GM12878 (cell line): ENCODE measurements at regions not wholly inside any gene's neighbourhood (a gene's known extent, or its start where the extent isn't known, plus 50 kb on each side); places are given as distances from the start of the nearest gene placed in this dataset.

ENCODE experiments used
- ATAC-seq: fragments of 200-7000 bp; cut with Tn5 transposase; 3 replicates; pipeline ENCODE4 v1.9.1; 2020; ENCODE audit warnings: mild to moderate bottlenecking, moderate library complexity
- BruUV-seq: library from RNA; stranded (reverse); fragments of 400-500 nt; replicated peaks from 2 replicates; lab custom pipeline; 2021; lab: Mats Ljungman, UMichigan
- CTCF ChIA-PET: fragments of 300-600 bp; sonication (Branson Sonifier 250); formaldehyde crosslinking; extraction: SDS; loops from one replicate; lab custom pipeline; 2021; ENCODE audit warnings: inconsistent platforms; lab: Yijun Ruan, JAX
- POLR2A ChIA-PET: fragments of 350-600 bp; formaldehyde crosslinking; extraction: SDS; loops from one replicate; lab custom pipeline; 2021; ENCODE audit warnings: inconsistent platforms; lab: Charles Lee
- RAD21 ChIA-PET: fragments of 300-600 bp; sonication (Branson Sonifier 250); formaldehyde crosslinking; loops from one replicate; lab custom pipeline; 2023; ENCODE audit warnings: antibody characterized with exemption; ENCODE audit not compliant: unreplicated experiment; lab: Charles Lee
- SMC1A ChIA-PET: fragments of 300-600 bp; sonication (Branson Sonifier 250); formaldehyde crosslinking; loops from one replicate; lab custom pipeline; 2023; ENCODE audit not compliant: unreplicated experiment, uncharacterized antibody; lab: Charles Lee
- DNase-seq: peaks from one replicate; pipeline ENCODE4 v3.0.0-alpha.2; 2011; ENCODE audit warnings: low read depth, low spot score
- FAIRE-seq: peaks from 3 replicates; lab custom pipeline; 2011; peaks lifted over from hg19 to GRCh38; lab: Jason Lieb, UNC
- H2AFZ ChIP-seq: 2 replicates; pipeline ENCODE4 v1.6.0; 2011; ENCODE audit warnings: low read depth, low read length, control low read depth; ENCODE audit not compliant: control insufficient read depth
- H3K27ac ChIP-seq: 2 replicates; pipeline ENCODE4 v1.5.1; 2011; ENCODE audit warnings: control low read depth; ENCODE audit not compliant: control insufficient read depth, insufficient read depth
- H3K27me3 ChIP-seq, 2 experiments: replicated peaks in 1 of 2; 2 replicates each; pipeline versions ENCODE4 v1.6.0 to v1.6.1; 2011; ENCODE audit warnings: low read length in 1 of 2; ENCODE audit not compliant: control insufficient read depth in 2 of 2, insufficient read depth in 2 of 2
- H3K36me3 ChIP-seq, 2 experiments: 2 replicates each; pipeline ENCODE4 v1.5.1; 2011; ENCODE audit warnings: low read length in 1 of 2; ENCODE audit not compliant: control insufficient read depth in 2 of 2, insufficient read depth in 2 of 2
- H3K4me1 ChIP-seq: 2 replicates; pipeline ENCODE4 v1.6.1; 2011; ENCODE audit warnings: mild to moderate bottlenecking, low read length, moderate library complexity, mixed read lengths; ENCODE audit not compliant: control insufficient read depth, insufficient read depth
- H3K4me2 ChIP-seq: 2 replicates; pipeline ENCODE4 v1.6.0; 2011; ENCODE audit warnings: control low read depth; ENCODE audit not compliant: control insufficient read depth, insufficient read depth
- H3K4me3 ChIP-seq: fragments of 200-600 bp; sonication (generic); 2 replicates; pipeline ENCODE4 v1.5.1; 2016
- H3K79me2 ChIP-seq: 2 replicates; pipeline ENCODE4 v1.6.0; 2011; ENCODE audit warnings: low read length; ENCODE audit not compliant: control insufficient read depth, insufficient read depth
- H3K9ac ChIP-seq: 2 replicates; pipeline ENCODE4 v1.8.0; 2011; ENCODE audit warnings: low read length, control low read depth, mixed read lengths; ENCODE audit not compliant: control insufficient read depth, insufficient read depth
- H3K9me3 ChIP-seq: replicated peaks from 3 replicates; pipeline ENCODE4 v1.5.1; 2011; ENCODE audit warnings: mild to moderate bottlenecking, low read length; ENCODE audit not compliant: control insufficient read depth, insufficient read depth
- H4K20me1 ChIP-seq: 2 replicates; pipeline ENCODE4 v1.6.0; 2011; ENCODE audit not compliant: control insufficient read depth, insufficient read depth
- ASH2L ChIP-seq: fragments of 300-600, 200-600 bp; sonication (generic); IDR thresholded peaks from 2 replicates; pipeline ENCODE4 v1.6.1; 2017; ENCODE audit warnings: low read depth, mild to moderate bottlenecking, borderline replicate concordance
- EED ChIP-seq: sonication (generic); IDR thresholded peaks from 2 replicates; pipeline ENCODE4 v1.6.1; 2016; ENCODE audit warnings: antibody characterized with exemption, low read depth
- GABPA ChIP-seq: IDR thresholded peaks from 2 replicates; pipeline ENCODE4 v1.6.1; 2014; ENCODE audit warnings: antibody characterized with exemption, low read depth, mild to moderate bottlenecking, inconsistent platforms
- HDAC2 ChIP-seq: fragments of 200-600 bp; sonication (generic); IDR thresholded peaks from 2 replicates; pipeline ENCODE4 v1.6.1; 2017
- NR2C1 ChIP-seq: fragments of 450-650 bp; IDR thresholded peaks from 2 replicates; pipeline ENCODE4 v1.6.1; 2017; ENCODE audit warnings: antibody characterized with exemption, mild to moderate bottlenecking, moderate library complexity
- PAX8 ChIP-seq: fragments of 450-650 bp; IDR thresholded peaks from 2 replicates; pipeline ENCODE4 v1.6.1; 2017; ENCODE audit warnings: mild to moderate bottlenecking, moderate library complexity
- POLR2AphosphoS5 ChIP-seq: IDR thresholded peaks from 2 replicates; pipeline ENCODE4 v1.6.1; 2011; ENCODE audit warnings: mild to moderate bottlenecking, low read length, inconsistent platforms
- RFX5 ChIP-seq: IDR thresholded peaks from 2 replicates; pipeline ENCODE4 v1.6.1; 2011; ENCODE audit warnings: low read depth, low read length, improper control_type of control experiment
- SMAD5 ChIP-seq: IDR thresholded peaks from 2 replicates; pipeline ENCODE4 v1.6.1; 2016; ENCODE audit warnings: antibody characterized with exemption, low read depth
- SUPT20H ChIP-seq: IDR thresholded peaks from 2 replicates; pipeline ENCODE4 v1.6.1; 2011; ENCODE audit warnings: low read depth, mild to moderate bottlenecking, low read length, moderate library complexity, borderline replicate concordance; ENCODE audit not compliant: control insufficient read depth
- TCF3 ChIP-seq: IDR thresholded peaks from 2 replicates; pipeline ENCODE4 v1.6.1; 2012; ENCODE audit warnings: low read depth, mild to moderate bottlenecking, low read length, borderline replicate concordance; ENCODE audit not compliant: insufficient read depth
- ZNF622 ChIP-seq: fragments of 450-650 bp; IDR thresholded peaks from 2 replicates; pipeline ENCODE4 v1.6.1; 2017; ENCODE audit warnings: mild to moderate bottlenecking, inconsistent platforms
- WGBS: methylation state at CpG from one replicate; pipeline ENCODE4 v1.1.6; 2016; ENCODE audit warnings: low lambda C conversion rate; ENCODE audit not compliant: insufficient replicate concordance, insufficient coverage; ENCODE audit errors: missing lambda C conversion rate; 5-methylcytosine and 5-hydroxymethylcytosine counted together
- in situ Hi-C: fragments of 300-500 bp; cut with MboI; formaldehyde crosslinking; loops from 9 replicates; pipeline ENCODE4 v1.14.3; 2018; ENCODE audit warnings: mixed read lengths
- intact Hi-C: fragments of 100-400 bp; cut with micrococcal nuclease; formaldehyde crosslinking; loops from one replicate; pipeline ENCODE4 v1.14.2; 2022; ENCODE audit not compliant: unreplicated experiment
- TF ChIP-seq, protein P1 (sequence below): IDR thresholded peaks from 2 replicates; pipeline ENCODE4 v1.6.1; 2012; ENCODE audit warnings: low read depth, low read length, improper control_type of control experiment
- TF ChIP-seq, protein P2 (sequence below): fragments of 450-650 bp; IDR thresholded peaks from 2 replicates; pipeline ENCODE4 v1.6.1; 2014; ENCODE audit warnings: mild to moderate bottlenecking
- TF ChIP-seq, protein P3 (sequence below): fragments of 450-650 bp; formaldehyde crosslinking; IDR thresholded peaks from 2 replicates; pipeline ENCODE4 v1.4.0; 2020; ENCODE audit warnings: mild to moderate bottlenecking, moderate library complexity

DNA sequence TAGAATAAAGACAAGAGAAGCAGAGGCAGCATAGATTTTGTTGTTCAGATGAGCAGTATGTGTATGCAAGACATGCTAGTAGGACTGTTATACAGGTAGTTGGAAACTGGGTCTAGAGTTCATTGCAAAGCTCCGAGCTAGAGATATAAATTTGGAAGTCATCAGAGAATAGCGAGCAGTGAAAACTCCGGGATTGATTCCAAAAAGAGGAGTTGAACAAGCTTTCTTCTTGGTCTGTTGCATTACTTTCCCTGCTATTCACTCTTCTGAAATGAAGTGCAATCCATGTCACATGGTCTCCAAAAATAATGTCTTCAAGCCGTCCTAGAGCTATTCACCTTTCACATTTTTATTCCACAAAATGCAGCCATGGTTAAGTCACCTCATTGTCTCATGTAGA, 67.9 kb upstream of the ZNF462 start:
- H4K20me1 ChIP-seq = no peaks in the 10 kb centered on the region
- ChIA-PET POLR2A (no interaction called here), RAD21 (no interaction called here)
- H3K4me1 ChIP-seq = no peaks in the 10 kb centered on the region
- 13% methylated on average over 4 of the region's 4 CpGs for WGBS
- no TSS peak for BruUV-seq
- ATAC-seq = no peak
- H3K4me3 ChIP-seq = no peak overlapping the region
- intact Hi-C loops = no loop called here
- no peaks in the 10 kb centered on the region for H3K79me2 ChIP-seq
- no peak overlapping the region for H3K27ac ChIP-seq
- no peak for DNase-seq
- H3K36me3 ChIP-seq = no peaks in the 10 kb centered on the region
- TF ChIP-seq NR2C1 (no peak), GABPA (no peak), PAX8 (no peak), POLR2AphosphoS5 (no peak), SMAD5 (no peak), TCF3 (no peak), ZNF622 (no peak), RFX5 (no peak), HDAC2 (no peak), ASH2L (no peak), SUPT20H (no peak), EED (no peak)
- TF ChIP-seq, protein P1, sequence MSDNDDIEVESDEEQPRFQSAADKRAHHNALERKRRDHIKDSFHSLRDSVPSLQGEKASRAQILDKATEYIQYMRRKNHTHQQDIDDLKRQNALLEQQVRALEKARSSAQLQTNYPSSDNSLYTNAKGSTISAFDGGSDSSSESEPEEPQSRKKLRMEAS = no peak
- TF ChIP-seq, protein P2, sequence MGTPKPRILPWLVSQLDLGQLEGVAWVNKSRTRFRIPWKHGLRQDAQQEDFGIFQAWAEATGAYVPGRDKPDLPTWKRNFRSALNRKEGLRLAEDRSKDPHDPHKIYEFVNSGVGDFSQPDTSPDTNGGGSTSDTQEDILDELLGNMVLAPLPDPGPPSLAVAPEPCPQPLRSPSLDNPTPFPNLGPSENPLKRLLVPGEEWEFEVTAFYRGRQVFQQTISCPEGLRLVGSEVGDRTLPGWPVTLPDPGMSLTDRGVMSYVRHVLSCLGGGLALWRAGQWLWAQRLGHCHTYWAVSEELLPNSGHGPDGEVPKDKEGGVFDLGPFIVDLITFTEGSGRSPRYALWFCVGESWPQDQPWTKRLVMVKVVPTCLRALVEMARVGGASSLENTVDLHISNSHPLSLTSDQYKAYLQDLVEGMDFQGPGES = no peak
- TF ChIP-seq, protein P3, sequence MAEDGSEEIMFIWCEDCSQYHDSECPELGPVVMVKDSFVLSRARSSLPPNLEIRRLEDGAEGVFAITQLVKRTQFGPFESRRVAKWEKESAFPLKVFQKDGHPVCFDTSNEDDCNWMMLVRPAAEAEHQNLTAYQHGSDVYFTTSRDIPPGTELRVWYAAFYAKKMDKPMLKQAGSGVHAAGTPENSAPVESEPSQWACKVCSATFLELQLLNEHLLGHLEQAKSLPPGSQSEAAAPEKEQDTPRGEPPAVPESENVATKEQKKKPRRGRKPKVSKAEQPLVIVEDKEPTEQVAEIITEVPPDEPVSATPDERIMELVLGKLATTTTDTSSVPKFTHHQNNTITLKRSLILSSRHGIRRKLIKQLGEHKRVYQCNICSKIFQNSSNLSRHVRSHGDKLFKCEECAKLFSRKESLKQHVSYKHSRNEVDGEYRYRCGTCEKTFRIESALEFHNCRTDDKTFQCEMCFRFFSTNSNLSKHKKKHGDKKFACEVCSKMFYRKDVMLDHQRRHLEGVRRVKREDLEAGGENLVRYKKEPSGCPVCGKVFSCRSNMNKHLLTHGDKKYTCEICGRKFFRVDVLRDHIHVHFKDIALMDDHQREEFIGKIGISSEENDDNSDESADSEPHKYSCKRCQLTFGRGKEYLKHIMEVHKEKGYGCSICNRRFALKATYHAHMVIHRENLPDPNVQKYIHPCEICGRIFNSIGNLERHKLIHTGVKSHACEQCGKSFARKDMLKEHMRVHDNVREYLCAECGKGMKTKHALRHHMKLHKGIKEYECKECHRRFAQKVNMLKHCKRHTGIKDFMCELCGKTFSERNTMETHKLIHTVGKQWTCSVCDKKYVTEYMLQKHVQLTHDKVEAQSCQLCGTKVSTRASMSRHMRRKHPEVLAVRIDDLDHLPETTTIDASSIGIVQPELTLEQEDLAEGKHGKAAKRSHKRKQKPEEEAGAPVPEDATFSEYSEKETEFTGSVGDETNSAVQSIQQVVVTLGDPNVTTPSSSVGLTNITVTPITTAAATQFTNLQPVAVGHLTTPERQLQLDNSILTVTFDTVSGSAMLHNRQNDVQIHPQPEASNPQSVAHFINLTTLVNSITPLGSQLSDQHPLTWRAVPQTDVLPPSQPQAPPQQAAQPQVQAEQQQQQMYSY = no peak
- TF ChIP-seq, all 136 proteins: peak for 0
- Histone ChIP-seq H2AFZ (no peak overlapping the region), H3K9ac (no peak overlapping the region), H3K9me3 (no peaks in the 10 kb centered on the region), H3K27me3 (no peaks in the 10 kb centered on the region), H3K4me2 (no peak overlapping the region)
- SMC1A ChIA-PET = no interaction called here
- CTCF ChIA-PET = no interaction called here
- in situ Hi-C loops = no loop called here
- FAIRE-seq = no peak
